Fibroblast of the aortic adventitia (primary cell): ENCODE measurements at regions not wholly inside any gene's neighbourhood (a gene's known extent, or its start where the extent isn't known, plus 50 kb on each side); places are given as distances from the start of the nearest gene placed in this dataset.

Experiments used
- DNase-seq: peaks from one replicate; pipeline ENCODE4 v3.0.0-alpha.2; 2010; ENCODE audit warnings: low read depth
- H3K4me3 ChIP-seq: 2 replicates; pipeline ENCODE4 v1.5.1; 2011; ENCODE audit warnings: low read depth, mild to moderate bottlenecking, control low read depth, low read length, moderate library complexity
- TF ChIP-seq, protein P1 (sequence below): IDR thresholded peaks from 2 replicates; pipeline ENCODE4 v1.5.1; 2011; ENCODE audit warnings: mild to moderate bottlenecking, low read length, control low read depth, inconsistent platforms; ENCODE audit not compliant: insufficient read depth

GRCh38 chr1:239270509-239270908 is 115.9 kb upstream of the CHRM3 start:
- DNase-seq: no peak
- no peak overlapping the region for H3K4me3 ChIP-seq
- TF ChIP-seq, protein P1, sequence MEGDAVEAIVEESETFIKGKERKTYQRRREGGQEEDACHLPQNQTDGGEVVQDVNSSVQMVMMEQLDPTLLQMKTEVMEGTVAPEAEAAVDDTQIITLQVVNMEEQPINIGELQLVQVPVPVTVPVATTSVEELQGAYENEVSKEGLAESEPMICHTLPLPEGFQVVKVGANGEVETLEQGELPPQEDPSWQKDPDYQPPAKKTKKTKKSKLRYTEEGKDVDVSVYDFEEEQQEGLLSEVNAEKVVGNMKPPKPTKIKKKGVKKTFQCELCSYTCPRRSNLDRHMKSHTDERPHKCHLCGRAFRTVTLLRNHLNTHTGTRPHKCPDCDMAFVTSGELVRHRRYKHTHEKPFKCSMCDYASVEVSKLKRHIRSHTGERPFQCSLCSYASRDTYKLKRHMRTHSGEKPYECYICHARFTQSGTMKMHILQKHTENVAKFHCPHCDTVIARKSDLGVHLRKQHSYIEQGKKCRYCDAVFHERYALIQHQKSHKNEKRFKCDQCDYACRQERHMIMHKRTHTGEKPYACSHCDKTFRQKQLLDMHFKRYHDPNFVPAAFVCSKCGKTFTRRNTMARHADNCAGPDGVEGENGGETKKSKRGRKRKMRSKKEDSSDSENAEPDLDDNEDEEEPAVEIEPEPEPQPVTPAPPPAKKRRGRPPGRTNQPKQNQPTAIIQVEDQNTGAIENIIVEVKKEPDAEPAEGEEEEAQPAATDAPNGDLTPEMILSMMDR: no peak

DNA sequence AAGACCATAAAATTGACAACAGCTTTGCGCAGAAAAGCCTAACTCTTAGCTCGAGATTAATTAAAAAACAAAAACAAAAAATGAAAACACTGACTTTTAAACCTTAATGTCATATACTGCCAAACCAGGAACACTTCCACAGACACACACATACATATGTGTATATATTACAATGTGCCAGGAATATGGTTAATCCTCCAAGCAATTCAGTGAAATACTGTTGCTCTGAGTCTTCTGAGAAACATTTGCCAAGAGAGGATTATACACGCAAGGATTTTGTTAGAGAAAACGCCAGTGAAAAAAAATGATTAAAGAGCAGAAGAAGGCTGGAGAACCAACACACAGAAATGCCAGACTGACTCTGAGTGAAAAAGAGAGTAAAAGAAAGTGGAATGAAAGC is 116.7 kb upstream of the CHRM3 start:
- no peak for DNase-seq
- H3K4me3 ChIP-seq: no peak overlapping the region
- TF ChIP-seq, protein P1: no peak

- no peak for DNase-seq
- H3K4me3 ChIP-seq: no peak overlapping the region
- TF ChIP-seq, protein P1: no peak
Measured at GRCh38 chr1:239268941-239269340, 117.4 kb upstream of the CHRM3 start.

DNA sequence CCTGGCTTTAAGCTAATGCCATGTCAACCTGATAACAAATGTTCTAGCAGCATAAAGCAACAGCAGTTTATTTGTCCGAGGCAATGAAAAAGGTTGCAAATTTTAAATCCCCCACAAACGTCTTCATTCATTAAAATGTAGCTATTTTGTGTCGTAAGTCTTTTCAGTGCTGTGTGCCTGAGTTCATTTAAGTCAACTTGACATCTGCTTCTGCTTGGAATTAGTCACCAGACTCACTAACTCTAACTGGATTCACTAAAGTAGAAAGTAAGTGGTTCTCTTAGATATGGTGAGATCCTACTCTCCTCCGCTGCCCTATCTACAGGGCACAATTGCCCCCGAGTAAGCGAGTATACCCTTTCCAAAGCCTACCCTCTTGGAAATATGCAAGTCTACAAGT is 118.4 kb upstream of the CHRM3 start:
- DNase-seq: no peak
- H3K4me3 ChIP-seq: no peak overlapping the region
- TF ChIP-seq, protein P1: no peak

- no peak overlapping the region for H3K4me3 ChIP-seq
- TF ChIP-seq, protein P1: no peak
- DNase-seq: no peak
Measured at GRCh38 chr1:239263801-239264200, 122.6 kb upstream of the CHRM3 start.

GRCh38 chr1:239262538-239262937 is 123.8 kb upstream of the CHRM3 start:
- TF ChIP-seq, protein P1: no peak
- DNase-seq: no peak
- no peak overlapping the region for H3K4me3 ChIP-seq

- DNase-seq: no peak
- TF ChIP-seq, protein P1: no peak
- H3K4me3 ChIP-seq: no peak overlapping the region
Measured at GRCh38 chr1:239261521-239261920, 124.8 kb upstream of the CHRM3 start.
